ENCODE measurements at regions not wholly inside any gene's neighbourhood (a gene's known extent, or its start where the extent isn't known, plus 50 kb on each side); places are given as distances from the start of the nearest gene placed in this dataset.
A peak's percentile ranks its signal among the peaks of the same experiment; 100 is the strongest.

GRCh38 chr16:22436823-22437652, 62.6 kb upstream of the CDR2 start (continued):
- TF ChIP-seq LRRFIP1 (CRISPR knock-in tag; conservative IDR thresholded peaks at IDR 0.05) (0 out of 2 replicates have a peak, but pooled peaks have one; percentile 21), ZNF574 (CRISPR knock-in tag; IDR thresholded peaks at IDR 0.05) (peak; percentile 71), ZNF740 (CRISPR knock-in tag; IDR thresholded peaks at IDR 0.05) (0 out of 2 replicates have a peak, but pooled peaks have one; percentile 23), HMGXB3 (CRISPR knock-in tag; IDR thresholded peaks at IDR 0.05; ENCODE audit: borderline replicate concordance) (peak; percentile 81; the same call in 1 of the 2 replicates), THRA (CRISPR knock-in tag; IDR thresholded peaks at IDR 0.05; ENCODE audit: borderline replicate concordance) (peak; percentile 30; the same call in 1 of the 2 replicates), ZNF563 (CRISPR knock-in tag; IDR thresholded peaks at IDR 0.05) (peak; percentile 91), HES4 (CRISPR knock-in tag; IDR thresholded peaks at IDR 0.05; ENCODE audit: borderline replicate concordance) (peak; percentile 82), BATF2 (CRISPR knock-in tag; IDR thresholded peaks at IDR 0.05) (0 out of 2 replicates have a peak, but pooled peaks have one; percentile 34), ZNF780A (CRISPR knock-in tag; IDR thresholded peaks at IDR 0.05) (peak; percentile 52; the same call in 1 of the 2 replicates), IRF2 (CRISPR knock-in tag; IDR thresholded peaks at IDR 0.05) (peak; percentile 37; the same call in 1 of the 2 replicates), ATF4 (CRISPR knock-in tag; IDR thresholded peaks at IDR 0.05) (0 out of 4 replicates have a peak, but pooled peaks of 1 of the 2 experiments have one; percentile 21), SP140L (CRISPR knock-in tag; IDR thresholded peaks at IDR 0.05; ENCODE audit: borderline replicate concordance) (peak; percentile 78; the same call in 1 of the 2 replicates)
